Activated naive CD4-positive, alpha-beta T cell treated with anti-CD3 and anti-CD28 coated beads for 36 hours (primary cell): ENCODE measurements at regions not wholly inside any gene's neighbourhood (a gene's known extent, or its start where the extent isn't known, plus 50 kb on each side); places are given as distances from the start of the nearest gene placed in this dataset.
"Not testable (repeated sequence)": the region's sequence is repeated elsewhere in the genome, so short reads cannot be mapped to it uniquely, and the experiment has no call there.

Experiments used
- CTCF ChIA-PET: fragments of 350-600 bp; sonication (Branson Sonifier 250); formaldehyde crosslinking; loops from one replicate; lab custom pipeline; 2021; ENCODE audit warnings: antibody characterized with exemption; lab: Charles Lee
- DNase-seq: peaks from one replicate; pipeline ENCODE4 v3.0.0-alpha.2; 2020
- H3K27ac Mint-ChIP-seq: one replicate; pipeline ENCODE4 v1.8.0; 2021; ENCODE audit warnings: mild to moderate bottlenecking, mixed read lengths
- H3K27me3 Mint-ChIP-seq: one replicate; pipeline ENCODE4 v1.8.0; 2021; ENCODE audit warnings: low read depth, mixed read lengths
- H3K36me3 Mint-ChIP-seq: one replicate; pipeline ENCODE4 v1.8.0; 2021; ENCODE audit warnings: low read depth, mixed read lengths
- H3K4me1 Mint-ChIP-seq: one replicate; pipeline ENCODE4 v1.8.0; 2021; ENCODE audit warnings: low read depth, mixed read lengths
- H3K4me3 Mint-ChIP-seq: one replicate; pipeline ENCODE4 v1.8.0; 2021; ENCODE audit warnings: mild to moderate bottlenecking, moderate library complexity, mixed read lengths
- H3K9me3 Mint-ChIP-seq: one replicate; pipeline ENCODE4 v1.8.0; 2021; ENCODE audit warnings: mixed read lengths
- intact Hi-C: fragments of 100-400 bp; cut with micrococcal nuclease; formaldehyde crosslinking; loops from one replicate; pipeline ENCODE4 v1.15.1; 2023

- H3K4me1 Mint-ChIP-seq, result no peaks in the 10 kb centered on the region
- DNase-seq, result no peak
- H3K9me3 Mint-ChIP-seq, result no peaks in the 10 kb centered on the region
- CTCF ChIA-PET, result interaction anchor here (0.6 kb wide), 1 partner anchor 44 kb away, joined by 8 read pairs; no protein-coding TSS in a partner anchor
- H3K27ac Mint-ChIP-seq, result no peak overlapping the region
- H3K36me3 Mint-ChIP-seq, result no peaks in the 10 kb centered on the region
- H3K27me3 Mint-ChIP-seq, result peaks cover 3% of the 10 kb centered on the region
- intact Hi-C loops, result no loop called here
- no peak overlapping the region for H3K4me3 Mint-ChIP-seq
These were observed 240.0 kb upstream of the SGCG start for GRCh38 chr13:22940736-22941135.

DNA sequence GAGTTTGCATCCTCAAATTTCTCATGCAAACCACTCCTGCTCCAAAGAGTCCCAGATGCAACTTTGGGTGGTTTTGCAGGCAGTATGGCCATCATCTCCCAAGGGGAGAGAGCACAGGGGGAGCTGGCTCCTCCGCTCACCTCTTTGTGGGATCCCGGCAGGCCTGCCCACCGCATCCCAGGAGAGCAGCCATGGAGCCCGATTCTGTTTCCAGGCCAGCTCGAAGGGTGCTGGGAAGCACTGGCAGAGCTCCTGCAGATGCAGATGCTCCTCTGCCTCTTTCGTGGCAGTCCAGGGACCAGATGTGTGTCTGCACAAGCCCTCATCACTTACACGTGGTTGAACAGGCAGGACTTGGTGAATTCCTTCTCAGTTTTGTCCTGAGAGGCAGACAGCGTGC, 239.3 kb upstream of the SGCG start:
- CTCF ChIA-PET, H3K27me3 Mint-ChIP-seq, H3K4me1 Mint-ChIP-seq, H3K9me3 Mint-ChIP-seq, H3K27ac Mint-ChIP-seq, H3K36me3 Mint-ChIP-seq, DNase-seq, intact Hi-C loops, H3K4me3 Mint-ChIP-seq: not testable (repeated sequence)

DNA sequence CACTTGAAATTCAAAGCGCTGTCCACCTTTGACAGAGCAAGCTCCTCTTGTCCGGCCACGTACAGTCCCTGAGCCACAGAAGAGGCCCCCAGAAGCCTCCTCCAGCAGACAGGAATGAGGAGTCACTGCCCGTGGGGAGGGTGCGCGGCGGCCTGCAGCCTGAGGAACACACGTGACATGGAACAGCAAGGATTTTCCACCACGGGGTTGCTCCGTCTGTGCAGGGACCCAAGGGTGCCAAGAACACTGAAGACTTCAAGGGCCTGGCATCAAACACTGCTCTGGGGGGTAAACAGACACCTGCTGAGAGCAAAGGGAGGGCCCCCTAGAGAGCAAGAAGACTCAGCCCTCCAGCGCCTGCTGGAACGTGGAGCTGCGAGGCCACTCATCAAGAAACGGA, 237.9 kb upstream of the SGCG start:
- DNase-seq, H3K27ac Mint-ChIP-seq, H3K4me3 Mint-ChIP-seq, H3K4me1 Mint-ChIP-seq, intact Hi-C loops, H3K36me3 Mint-ChIP-seq, CTCF ChIA-PET, H3K27me3 Mint-ChIP-seq, H3K9me3 Mint-ChIP-seq: not testable (repeated sequence)

- no peaks in the 10 kb centered on the region for H3K9me3 Mint-ChIP-seq
- H3K4me3 Mint-ChIP-seq, result no peak overlapping the region
- H3K27me3 Mint-ChIP-seq, result peaks cover 9% of the 10 kb centered on the region
- intact Hi-C loops, result no loop called here
- H3K36me3 Mint-ChIP-seq, result no peaks in the 10 kb centered on the region
- CTCF ChIA-PET, result no interaction called here
- DNase-seq, result no peak
- no peaks in the 10 kb centered on the region for H3K4me1 Mint-ChIP-seq
- H3K27ac Mint-ChIP-seq, result no peak overlapping the region
These were observed 236.4 kb upstream of the SGCG start for GRCh38 chr13:22944378-22944777.

DNA sequence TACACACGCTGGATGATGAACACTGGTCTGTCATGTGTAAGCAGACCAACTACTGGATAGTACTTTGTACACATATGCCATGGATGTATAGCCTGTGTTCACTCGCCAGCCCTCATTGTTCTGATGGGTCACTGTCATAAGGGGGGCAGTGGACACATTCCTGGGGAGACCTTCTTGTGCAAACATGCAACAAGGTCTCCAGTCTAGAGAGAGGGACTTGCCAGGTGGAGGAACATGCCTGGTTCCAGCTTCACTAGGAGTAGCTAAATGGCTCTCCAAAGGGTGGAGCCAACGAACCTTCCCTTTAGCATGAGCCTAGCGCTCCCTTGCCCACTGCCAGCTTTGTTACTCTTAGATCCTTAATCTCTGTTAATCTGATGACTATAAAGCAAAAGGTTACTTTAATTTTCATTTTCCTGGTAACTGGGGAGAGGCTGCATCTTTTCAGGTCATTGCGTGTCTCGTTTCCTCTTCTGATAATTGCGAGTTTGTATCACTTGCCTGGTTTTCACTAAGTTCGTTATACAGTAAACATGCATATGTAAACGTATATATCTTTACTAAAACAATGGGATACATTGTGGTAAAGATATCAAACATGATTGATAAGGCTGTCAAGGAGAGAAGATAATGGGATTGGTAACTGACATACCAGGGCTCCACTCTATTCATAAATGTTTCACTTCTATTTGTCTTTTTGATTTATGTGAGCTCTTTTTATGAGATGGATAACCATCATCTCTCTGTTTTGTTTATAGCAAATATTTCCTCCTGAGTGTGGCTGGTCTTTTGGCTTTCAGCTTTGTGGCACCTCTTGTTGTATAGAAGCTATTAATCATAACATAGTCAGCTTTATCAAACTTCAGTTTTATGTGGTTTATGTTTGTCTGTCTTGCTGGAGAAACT, 235.2 kb upstream of the SGCG start:
- Mint-ChIP-seq H3K9me3 (no peaks in the 10 kb centered on the region), H3K36me3 (no peaks in the 10 kb centered on the region), H3K27me3 (peaks cover 9% of the 10 kb centered on the region), H3K4me3 (no peak overlapping the region), H3K4me1 (no peaks in the 10 kb centered on the region), H3K27ac (no peak overlapping the region)
- DNase-seq, result no peak
- intact Hi-C loops, result no loop called here
- CTCF ChIA-PET, result no interaction called here

- H3K27ac Mint-ChIP-seq, result no peak overlapping the region
- H3K9me3 Mint-ChIP-seq, result no peaks in the 10 kb centered on the region
- intact Hi-C loops, result no loop called here
- no peaks in the 10 kb centered on the region for H3K36me3 Mint-ChIP-seq
- H3K27me3 Mint-ChIP-seq, result peaks cover 12% of the 10 kb centered on the region
- no peaks in the 10 kb centered on the region for H3K4me1 Mint-ChIP-seq
- no peak for DNase-seq
- H3K4me3 Mint-ChIP-seq, result no peak overlapping the region
- CTCF ChIA-PET, result no interaction called here
These were observed 232.4 kb upstream of the SGCG start for GRCh38 chr13:22948421-22948820.

DNA sequence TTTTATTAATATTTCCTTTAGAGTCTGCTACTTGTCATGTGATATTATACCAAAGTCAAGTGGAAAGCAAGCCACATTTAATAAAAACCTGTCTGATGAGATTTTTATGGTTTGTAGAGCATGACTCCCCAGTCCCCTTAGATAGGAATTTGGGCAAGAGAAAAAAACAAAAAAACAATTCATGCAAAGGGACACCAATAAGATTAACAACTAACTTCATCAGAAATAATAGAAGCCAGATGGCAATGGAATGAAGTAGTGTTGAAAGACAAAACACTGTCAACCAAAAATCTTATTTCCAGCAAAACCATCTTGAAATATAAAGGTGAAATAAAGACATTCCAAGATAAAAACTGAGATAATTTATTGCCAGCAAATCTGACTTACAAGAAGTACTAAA, 228.8 kb upstream of the SGCG start:
- H3K4me3 Mint-ChIP-seq, H3K9me3 Mint-ChIP-seq, H3K36me3 Mint-ChIP-seq, H3K27ac Mint-ChIP-seq, H3K4me1 Mint-ChIP-seq, intact Hi-C loops, DNase-seq, CTCF ChIA-PET, H3K27me3 Mint-ChIP-seq: not testable (repeated sequence)

GRCh38 chr13:22955147-22955546, 225.6 kb upstream of the SGCG start:
- H3K27me3 Mint-ChIP-seq, H3K27ac Mint-ChIP-seq, H3K36me3 Mint-ChIP-seq, H3K4me3 Mint-ChIP-seq, intact Hi-C loops, H3K9me3 Mint-ChIP-seq, CTCF ChIA-PET, DNase-seq, H3K4me1 Mint-ChIP-seq: not testable (repeated sequence)

GRCh38 chr13:22956456-22957115, 224.2 kb upstream of the SGCG start:
- H3K27me3 Mint-ChIP-seq, DNase-seq, H3K36me3 Mint-ChIP-seq, H3K4me1 Mint-ChIP-seq, intact Hi-C loops, H3K9me3 Mint-ChIP-seq, CTCF ChIA-PET, H3K4me3 Mint-ChIP-seq, H3K27ac Mint-ChIP-seq: not testable (repeated sequence)

DNA sequence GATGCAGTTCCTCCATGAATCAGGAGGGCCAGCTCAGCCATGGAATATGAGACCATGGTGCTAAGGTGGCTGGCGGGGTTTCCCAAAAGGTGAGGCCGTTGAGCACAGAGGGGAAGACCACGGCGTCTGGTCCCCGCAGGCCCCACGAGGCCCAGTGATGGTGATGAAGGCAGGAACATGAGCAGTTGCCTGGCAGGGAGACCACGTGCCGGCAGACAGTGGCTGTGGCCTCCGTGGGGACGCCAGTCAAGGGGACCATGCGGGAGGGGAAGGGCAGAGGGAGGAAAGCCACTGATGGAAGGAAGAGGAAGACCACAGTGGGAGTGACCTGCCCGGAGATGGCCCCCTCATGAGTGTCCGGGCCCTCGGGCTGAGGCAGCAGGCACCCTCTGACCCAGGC, 220.9 kb upstream of the SGCG start:
- H3K9me3 Mint-ChIP-seq, DNase-seq, H3K27ac Mint-ChIP-seq, intact Hi-C loops, H3K4me3 Mint-ChIP-seq, CTCF ChIA-PET, H3K27me3 Mint-ChIP-seq, H3K4me1 Mint-ChIP-seq, H3K36me3 Mint-ChIP-seq: not testable (repeated sequence)

DNA sequence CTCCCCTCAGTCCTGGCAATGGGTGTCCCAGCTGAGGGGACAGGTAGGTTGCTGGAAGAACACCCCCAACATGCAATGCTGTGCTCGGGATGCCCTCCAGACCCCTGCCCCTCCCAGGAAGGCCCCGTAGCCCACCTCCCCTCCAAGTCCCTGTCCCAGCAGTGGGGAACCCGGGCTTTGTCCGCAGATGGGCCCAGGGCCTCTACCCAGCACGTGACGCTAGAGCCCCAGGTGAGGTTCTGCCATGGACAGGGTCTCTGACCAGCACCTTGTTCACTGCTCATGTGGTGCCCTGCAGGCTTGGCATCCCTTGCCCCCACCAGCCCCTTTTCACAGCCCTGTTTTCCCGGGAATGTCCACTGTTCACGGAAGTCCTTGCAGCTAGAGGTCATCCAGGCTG, 220.0 kb upstream of the SGCG start:
- Mint-ChIP-seq H3K9me3 (no peaks in the 10 kb centered on the region), H3K36me3 (no peaks in the 10 kb centered on the region), H3K4me1 (no peaks in the 10 kb centered on the region), H3K27me3 (no peaks in the 10 kb centered on the region), H3K27ac (no peak overlapping the region), H3K4me3 (no peak overlapping the region)
- intact Hi-C loops, result no loop called here
- CTCF ChIA-PET, result no interaction called here
- no peak for DNase-seq

- H3K4me3 Mint-ChIP-seq, H3K4me1 Mint-ChIP-seq, H3K27me3 Mint-ChIP-seq, H3K27ac Mint-ChIP-seq, DNase-seq, H3K36me3 Mint-ChIP-seq, intact Hi-C loops, CTCF ChIA-PET, H3K9me3 Mint-ChIP-seq: not testable (repeated sequence)
These were observed 219.4 kb upstream of the SGCG start for GRCh38 chr13:22961342-22961741.
